CD1c-positive myeloid dendritic cell (primary cell): ENCODE measurements at regions not wholly inside any gene's neighbourhood (a gene's known extent, or its start where the extent isn't known, plus 50 kb on each side); places are given as distances from the start of the nearest gene placed in this dataset.
"Not testable (repeated sequence)": the region's sequence is repeated elsewhere in the genome, so short reads cannot be mapped to it uniquely, and the experiment has no call there.

Experiments used
- DNase-seq: peaks from one replicate; pipeline ENCODE4 v3.0.0-alpha.2; 2016; ENCODE audit errors: extremely low spot score

GRCh38 chr9:41273549-41274267 lies 84.6 kb upstream of the ZNG1F start:
- DNase-seq = peak; percentile 73

GRCh38 chr9:41272879-41273548 lies 83.9 kb upstream of the ZNG1F start:
- DNase-seq = peak; percentile 13

GRCh38 chr9:41270992-41271391 lies 81.9 kb upstream of the ZNG1F start:
- not testable (repeated sequence) for DNase-seq

GRCh38 chr9:41269471-41269870 lies 80.4 kb upstream of the ZNG1F start:
- DNase-seq = not testable (repeated sequence)

DNA sequence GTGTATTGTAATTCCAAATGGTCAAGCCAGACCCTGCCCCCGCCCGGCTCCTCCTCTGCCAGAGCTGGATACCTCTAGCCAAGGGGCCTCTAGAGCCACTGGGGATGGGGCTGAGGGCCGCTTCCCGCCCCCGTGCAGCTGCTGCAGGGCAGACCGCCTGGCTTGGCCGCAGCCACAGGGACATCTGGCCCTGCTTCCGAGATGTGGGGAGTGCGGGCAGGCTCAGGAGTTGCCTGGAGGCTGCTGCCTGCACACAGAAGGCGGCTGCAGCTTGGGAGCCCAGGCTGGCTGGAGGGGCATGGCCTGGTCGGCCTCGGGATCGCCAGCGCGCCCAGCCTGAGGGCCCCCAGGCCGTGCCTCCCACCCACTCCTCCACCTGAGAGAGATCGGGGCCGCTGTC lies 79.9 kb upstream of the ZNG1F start:
- not testable (repeated sequence) for DNase-seq

GRCh38 chr9:41266602-41267001 lies 77.5 kb upstream of the ZNG1F start:
- not testable (repeated sequence) for DNase-seq

DNA sequence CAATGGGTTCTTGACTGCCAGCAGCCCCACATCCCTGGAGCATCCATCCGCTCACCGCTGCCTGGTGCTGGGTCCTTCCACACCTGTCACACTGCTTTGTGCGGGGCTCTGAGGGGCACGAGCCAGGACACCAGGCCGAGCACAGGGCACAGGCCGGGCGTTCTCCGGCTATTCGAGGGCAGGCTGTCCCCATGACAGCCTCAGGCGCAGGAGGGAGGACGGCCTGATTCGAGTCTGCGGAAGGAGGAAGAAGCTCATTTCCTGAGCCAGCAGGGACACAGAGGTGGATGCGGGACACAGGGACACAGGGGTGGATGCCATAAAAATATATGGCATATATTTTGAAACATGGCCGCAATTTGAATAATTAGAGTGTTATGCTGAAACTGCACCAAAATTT lies 76.9 kb upstream of the ZNG1F start:
- not testable (repeated sequence) for DNase-seq

GRCh38 chr9:41251973-41252372 lies 62.9 kb upstream of the ZNG1F start:
- not testable (repeated sequence) for DNase-seq

DNA sequence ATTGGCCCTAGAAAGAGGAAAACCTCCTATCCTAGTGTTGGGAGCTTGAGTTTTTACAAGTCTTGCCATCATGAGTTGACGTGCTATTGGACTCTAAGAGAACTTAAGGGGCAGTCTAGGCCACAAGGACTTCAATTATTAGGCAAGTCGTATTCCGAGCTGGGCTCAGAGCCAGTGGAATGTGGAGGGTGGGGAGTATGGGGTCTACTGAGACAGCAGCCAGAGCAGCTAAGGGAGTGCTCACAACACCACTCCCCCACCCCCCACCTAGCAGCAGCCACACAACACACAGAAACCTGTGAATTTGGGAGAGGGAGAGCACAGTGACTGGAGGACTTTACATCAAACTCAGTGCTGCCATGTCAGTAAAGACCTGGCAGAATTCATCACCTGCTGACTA lies 62.0 kb upstream of the ZNG1F start:
- not testable (repeated sequence) for DNase-seq

DNA sequence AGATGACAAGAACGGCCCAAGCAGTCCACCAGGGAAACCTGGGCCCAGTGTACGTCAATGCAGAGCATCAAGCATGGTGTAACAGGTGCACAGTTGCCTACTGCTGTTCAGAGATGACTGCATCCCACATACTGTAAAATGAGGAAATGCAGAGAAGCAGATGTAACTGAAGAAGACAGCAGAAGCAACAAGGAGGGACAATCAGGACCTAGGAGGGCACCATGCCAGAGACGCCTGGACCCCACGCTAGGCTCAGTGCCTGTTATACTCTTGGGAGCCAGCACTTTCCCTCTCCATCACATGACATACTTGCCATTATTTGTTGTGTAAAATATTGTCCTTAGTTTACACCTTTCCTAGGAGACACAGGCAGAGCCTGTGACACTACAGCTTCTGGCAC lies 57.6 kb upstream of the ZNG1F start:
- not testable (repeated sequence) for DNase-seq
